OCI-LY1 (cell line): ENCODE measurements at regions not wholly inside any gene's neighbourhood (a gene's known extent, or its start where the extent isn't known, plus 50 kb on each side); places are given as distances from the start of the nearest gene placed in this dataset.

Experiments used
- H2AFZ ChIP-seq: fragments of 200-600 bp; sonication (generic), shearing (Covaris generic); 2 replicates; pipeline ENCODE4 v1.6.0; 2014; ENCODE audit warnings: antibody characterized with exemption, mild to moderate bottlenecking, low read length
- H3F3A ChIP-seq: fragments of 200-600 bp; sonication (generic), shearing (Covaris generic); 2 replicates; pipeline ENCODE4 v1.6.0; 2014; ENCODE audit warnings: mild to moderate bottlenecking, antibody characterized with exemption, low read length, moderate library complexity; ENCODE audit not compliant: insufficient read depth
- H3K27ac ChIP-seq: fragments of 200-600 bp; sonication (generic); 2 replicates; pipeline ENCODE4 v1.5.1; 2014; ENCODE audit warnings: low read length, mixed run types, mild to moderate bottlenecking, low read depth; ENCODE audit not compliant: poor library complexity, severe bottlenecking
- H3K27me3 ChIP-seq: fragments of 200-600 bp; sonication (generic); 2 replicates; pipeline ENCODE4 v1.6.0; 2014; ENCODE audit warnings: antibody characterized with exemption, mild to moderate bottlenecking, low read length, moderate library complexity; ENCODE audit not compliant: insufficient read depth
- H3K36me3 ChIP-seq: fragments of 200-600 bp; sonication (generic); 2 replicates; pipeline ENCODE4 v1.6.1; 2014; ENCODE audit warnings: mild to moderate bottlenecking, antibody characterized with exemption, low read length, moderate library complexity, mixed read lengths; ENCODE audit not compliant: insufficient read depth
- H3K4me1 ChIP-seq: fragments of 200-600 bp; sonication (generic); 2 replicates; pipeline ENCODE4 v1.5.1; 2014; ENCODE audit warnings: mild to moderate bottlenecking, low read length, moderate library complexity; ENCODE audit not compliant: insufficient read depth, severe bottlenecking
- H3K4me2 ChIP-seq: fragments of 200-600 bp; sonication (generic), shearing (Covaris generic); 2 replicates; pipeline ENCODE4 v1.6.1; 2014; ENCODE audit warnings: low read length
- H3K4me3 ChIP-seq: fragments of 200-600 bp; sonication (generic); 2 replicates; pipeline ENCODE4 v1.5.1; 2014; ENCODE audit warnings: low read length, low read depth, mild to moderate bottlenecking, mixed read lengths; ENCODE audit not compliant: poor library complexity, severe bottlenecking
- H3K79me2 ChIP-seq: fragments of 200-600 bp; shearing (Covaris generic); 2 replicates; pipeline ENCODE4 v1.6.1; 2016; ENCODE audit warnings: mixed run types, low read length, mixed read lengths; ENCODE audit not compliant: insufficient read depth
- H3K9ac ChIP-seq: fragments of 200-600 bp; sonication (generic), shearing (Covaris generic); 2 replicates; pipeline ENCODE4 v1.6.1; 2014; ENCODE audit warnings: mild to moderate bottlenecking, low read length, mixed read lengths
- H3K9me2 ChIP-seq: fragments of 200-600 bp; sonication (generic), shearing (Covaris generic); 2 replicates; pipeline ENCODE4 v1.6.1; 2014; ENCODE audit warnings: low read depth, mild to moderate bottlenecking, low read length, mixed read lengths
- H3K9me3 ChIP-seq: fragments of 200-600 bp; shearing (Covaris generic); 2 replicates; pipeline ENCODE4 v1.6.1; 2014; ENCODE audit warnings: low read length, mixed read lengths
- H4K20me1 ChIP-seq: fragments of 200-600 bp; sonication (generic), shearing (Covaris generic); 2 replicates; pipeline ENCODE4 v1.6.0; 2016; ENCODE audit warnings: mild to moderate bottlenecking, low read length; ENCODE audit not compliant: insufficient read depth
- EZH2 ChIP-seq: fragments of 200-600 bp; sonication (generic), shearing (Covaris generic); IDR thresholded peaks from 2 replicates; pipeline ENCODE4 v1.8.0; 2017; ENCODE audit warnings: borderline replicate concordance, mixed run types, mild to moderate bottlenecking, antibody characterized with exemption, low read length, moderate library complexity, mixed read lengths
- TF ChIP-seq, protein P1 (sequence below): fragments of 200-600 bp; sonication (generic), shearing (Covaris generic); IDR thresholded peaks from 2 replicates; pipeline ENCODE4 v1.5.1; 2017; ENCODE audit warnings: mild to moderate bottlenecking, antibody characterized with exemption, low read length, moderate library complexity, mixed read lengths

DNA sequence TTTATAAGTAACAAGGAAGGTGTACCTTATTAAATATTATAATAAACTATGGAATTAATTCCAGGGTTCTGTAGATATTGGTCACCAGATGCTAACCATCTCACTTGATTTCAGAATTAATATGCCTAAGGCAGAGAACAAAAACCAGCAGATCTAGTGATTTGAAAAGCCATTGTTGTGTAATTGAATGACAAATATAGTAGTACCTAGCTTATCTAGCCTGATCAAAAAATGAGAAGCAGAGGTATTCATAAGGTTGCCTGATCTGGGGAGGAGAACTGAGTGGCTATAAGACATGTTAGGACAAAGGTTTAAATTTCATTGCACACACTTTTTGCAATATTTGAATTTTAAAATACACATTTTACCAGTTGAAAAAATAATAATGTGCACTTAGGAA is 132.0 kb upstream of the UBE2E3 start:
- Histone ChIP-seq H3K4me2 (no peak overlapping the region), H3K27ac (no peak overlapping the region), H3K4me3 (no peak overlapping the region), H3K79me2 (no peaks in the 10 kb centered on the region), H3K36me3 (no peaks in the 10 kb centered on the region), H2AFZ (no peak overlapping the region), H3K9ac (no peak overlapping the region), H3K27me3 (no peaks in the 10 kb centered on the region), H3K9me3 (no peaks in the 10 kb centered on the region), H3K9me2 (no peaks in the 10 kb centered on the region), H3K4me1 (no peaks in the 10 kb centered on the region), H3F3A (no peaks in the 10 kb centered on the region), H4K20me1 (no peaks in the 10 kb centered on the region)
- TF ChIP-seq, protein P1, sequence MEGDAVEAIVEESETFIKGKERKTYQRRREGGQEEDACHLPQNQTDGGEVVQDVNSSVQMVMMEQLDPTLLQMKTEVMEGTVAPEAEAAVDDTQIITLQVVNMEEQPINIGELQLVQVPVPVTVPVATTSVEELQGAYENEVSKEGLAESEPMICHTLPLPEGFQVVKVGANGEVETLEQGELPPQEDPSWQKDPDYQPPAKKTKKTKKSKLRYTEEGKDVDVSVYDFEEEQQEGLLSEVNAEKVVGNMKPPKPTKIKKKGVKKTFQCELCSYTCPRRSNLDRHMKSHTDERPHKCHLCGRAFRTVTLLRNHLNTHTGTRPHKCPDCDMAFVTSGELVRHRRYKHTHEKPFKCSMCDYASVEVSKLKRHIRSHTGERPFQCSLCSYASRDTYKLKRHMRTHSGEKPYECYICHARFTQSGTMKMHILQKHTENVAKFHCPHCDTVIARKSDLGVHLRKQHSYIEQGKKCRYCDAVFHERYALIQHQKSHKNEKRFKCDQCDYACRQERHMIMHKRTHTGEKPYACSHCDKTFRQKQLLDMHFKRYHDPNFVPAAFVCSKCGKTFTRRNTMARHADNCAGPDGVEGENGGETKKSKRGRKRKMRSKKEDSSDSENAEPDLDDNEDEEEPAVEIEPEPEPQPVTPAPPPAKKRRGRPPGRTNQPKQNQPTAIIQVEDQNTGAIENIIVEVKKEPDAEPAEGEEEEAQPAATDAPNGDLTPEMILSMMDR, result no peak
- TF ChIP-seq EZH2, result no peak

DNA sequence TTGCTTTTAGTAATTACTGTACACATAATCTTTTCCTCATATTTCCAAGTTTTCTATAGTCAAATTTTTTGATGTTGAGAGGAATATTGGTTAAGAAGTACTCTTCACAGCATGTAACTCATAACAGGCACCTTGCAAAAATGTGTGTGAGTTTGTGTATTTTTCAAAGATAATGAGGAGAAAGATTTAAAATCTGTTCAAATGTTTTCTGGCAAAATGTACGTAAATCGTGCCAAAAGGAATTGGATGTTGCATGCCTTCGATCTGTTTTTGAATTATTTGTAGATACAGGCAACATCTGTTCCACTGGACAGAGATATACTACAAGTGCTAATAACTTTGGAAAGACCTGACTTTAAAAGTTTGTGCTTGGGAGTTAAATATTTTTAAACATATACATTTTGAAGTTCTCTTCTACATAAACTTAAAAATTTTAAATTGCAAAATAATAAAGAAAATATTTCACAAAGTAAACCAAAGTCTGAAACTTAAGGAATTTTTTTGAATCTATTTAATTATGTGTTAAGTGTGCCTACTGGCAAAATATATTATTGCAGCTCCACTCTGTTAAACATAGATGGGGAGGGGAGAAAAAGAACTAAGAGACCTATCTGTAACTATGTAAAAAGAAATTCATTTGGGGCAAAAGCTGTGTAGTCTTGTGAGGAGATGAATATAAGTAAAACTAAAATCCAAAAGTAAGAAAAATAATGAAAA is 133.5 kb upstream of the UBE2E3 start:
- Histone ChIP-seq H3K4me2 (no peak overlapping the region), H2AFZ (no peak overlapping the region), H3K27ac (no peak overlapping the region), H3K36me3 (no peaks in the 10 kb centered on the region), H4K20me1 (no peaks in the 10 kb centered on the region), H3K4me1 (no peaks in the 10 kb centered on the region), H3K79me2 (no peaks in the 10 kb centered on the region), H3K9me3 (no peaks in the 10 kb centered on the region), H3F3A (no peaks in the 10 kb centered on the region), H3K9ac (no peak overlapping the region), H3K4me3 (no peak overlapping the region), H3K27me3 (no peaks in the 10 kb centered on the region), H3K9me2 (no peaks in the 10 kb centered on the region)
- TF ChIP-seq, protein P1, result no peak
- no peak for TF ChIP-seq EZH2

DNA sequence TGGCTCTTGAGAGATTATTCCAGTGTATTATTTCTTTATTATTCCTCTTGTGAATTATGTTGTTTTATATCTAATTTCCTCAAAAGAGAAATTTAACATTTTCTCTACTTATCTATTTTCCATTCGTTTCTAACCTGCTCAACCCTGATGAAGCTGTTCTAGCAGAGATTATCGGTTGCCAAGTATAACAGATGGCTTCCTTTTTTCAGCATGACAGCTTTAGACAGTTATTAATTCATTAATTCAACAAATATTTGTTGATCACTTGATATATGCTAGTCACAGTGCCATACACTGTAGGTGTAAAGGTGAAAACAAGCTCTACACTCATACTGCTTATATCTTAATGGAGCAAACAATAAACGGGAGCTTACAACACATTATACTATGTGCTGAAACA is 137.9 kb upstream of the UBE2E3 start:
- H3K27ac ChIP-seq, result no peak overlapping the region
- H3K9ac ChIP-seq, result no peak overlapping the region
- H3K9me2 ChIP-seq, result no peaks in the 10 kb centered on the region
- no peak overlapping the region for H3K4me2 ChIP-seq
- H3K4me1 ChIP-seq, result no peaks in the 10 kb centered on the region
- TF ChIP-seq, protein P1, result no peak
- TF ChIP-seq EZH2, result no peak
- no peaks in the 10 kb centered on the region for H3K36me3 ChIP-seq
- H3K4me3 ChIP-seq, result no peak overlapping the region
- H2AFZ ChIP-seq, result no peak overlapping the region
- H3K27me3 ChIP-seq, result no peaks in the 10 kb centered on the region
- no peaks in the 10 kb centered on the region for H4K20me1 ChIP-seq
- no peaks in the 10 kb centered on the region for H3F3A ChIP-seq
- H3K79me2 ChIP-seq, result no peaks in the 10 kb centered on the region
- no peaks in the 10 kb centered on the region for H3K9me3 ChIP-seq
